AG04450 (cell line): ENCODE measurements at regions not wholly inside any gene's neighbourhood (a gene's known extent, or its start where the extent isn't known, plus 50 kb on each side); places are given as distances from the start of the nearest gene placed in this dataset.

Experiments
- CTCF ChIA-PET: fragments of 300-600, 350-600 bp; formaldehyde crosslinking; extraction: SDS; loops from one replicate; lab custom pipeline; 2022; ENCODE audit warnings: antibody characterized with exemption, inconsistent platforms; lab: Charles Lee
- POLR2A ChIA-PET: fragments of 350-600 bp; formaldehyde crosslinking; extraction: SDS; loops from one replicate; lab custom pipeline; 2021; ENCODE audit warnings: antibody characterized with exemption, inconsistent platforms; lab: Yijun Ruan, JAX
- DNase-seq: peaks from one replicate; pipeline ENCODE4 v3.0.0-alpha.2; 2011; ENCODE audit warnings: low read depth, low spot score
- H3K27ac ChIP-seq: one replicate; pipeline ENCODE4 v1.5.1; 2012; ENCODE audit warnings: low read depth, low read length, control low read depth
- H3K27me3 ChIP-seq: one replicate; pipeline ENCODE4 v1.6.0; 2012; ENCODE audit warnings: low read length; ENCODE audit not compliant: control insufficient read depth, insufficient read depth
- H3K4me3 ChIP-seq: 2 replicates; pipeline ENCODE4 v1.5.1; 2011; ENCODE audit warnings: mild to moderate bottlenecking, low read depth, low read length, control low read depth
- H3K9me3 ChIP-seq: 2 replicates; pipeline ENCODE4 v1.5.1; 2012; ENCODE audit warnings: low read length; ENCODE audit not compliant: control insufficient read depth, insufficient read depth
- CTCF ChIP-seq: IDR thresholded peaks from 2 replicates; pipeline ENCODE4 v1.5.1; 2011; ENCODE audit warnings: low read depth, low read length, control low read depth, inconsistent platforms

- POLR2A ChIA-PET, result no interaction called here
- TF ChIP-seq CTCF, result no peak
- no peak for DNase-seq
- no peaks in the 10 kb centered on the region for H3K27me3 ChIP-seq
- no peaks in the 10 kb centered on the region for H3K9me3 ChIP-seq
- no peak overlapping the region for H3K27ac ChIP-seq
- CTCF ChIA-PET, result no interaction called here
- no peak overlapping the region for H3K4me3 ChIP-seq
These were observed 1816.1 kb upstream of the LRRTM1 start for GRCh38 chr2:82120654-82121053.

- CTCF ChIA-PET, result no interaction called here
- no peaks in the 10 kb centered on the region for H3K9me3 ChIP-seq
These were observed 1815.6 kb upstream of the LRRTM1 start for GRCh38 chr2:82120115-82120514.

GRCh38 chr2:82109418-82109817 is 1804.9 kb upstream of the LRRTM1 start:
- no peak for DNase-seq
- ChIA-PET POLR2A (no interaction called here), CTCF (no interaction called here)
- no peak for TF ChIP-seq CTCF
- H3K27me3 ChIP-seq, result no peaks in the 10 kb centered on the region
- no peak overlapping the region for H3K27ac ChIP-seq
- no peak overlapping the region for H3K4me3 ChIP-seq
- H3K9me3 ChIP-seq, result no peaks in the 10 kb centered on the region

More at GRCh38 chr2:82120115-82120514, 1815.6 kb upstream of the LRRTM1 start:
- POLR2A ChIA-PET, result no interaction called here
- H3K27ac ChIP-seq, result no peak overlapping the region
- H3K4me3 ChIP-seq, result no peak overlapping the region
- H3K27me3 ChIP-seq, result no peaks in the 10 kb centered on the region
- no peak for TF ChIP-seq CTCF
- no peak for DNase-seq

GRCh38 chr2:82098617-82099016 is 1794.1 kb upstream of the LRRTM1 start:
- no peak for DNase-seq
- Histone ChIP-seq H3K9me3 (no peaks in the 10 kb centered on the region), H3K27me3 (no peaks in the 10 kb centered on the region), H3K27ac (no peak overlapping the region), H3K4me3 (no peak overlapping the region)
- ChIA-PET CTCF (no interaction called here), POLR2A (no interaction called here)
- TF ChIP-seq CTCF, result no peak

GRCh38 chr2:82089518-82089917 is 1785.0 kb upstream of the LRRTM1 start:
- H3K4me3 ChIP-seq, result no peak overlapping the region

More at GRCh38 chr2:82089518-82089917, 1785.0 kb upstream of the LRRTM1 start:
- no peak for DNase-seq
- CTCF ChIA-PET, result interaction anchor here (1.2 kb wide), 1 partner anchor 19 kb away, joined by 3 read pairs; no protein-coding TSS in a partner anchor
- Histone ChIP-seq H3K27me3 (no peaks in the 10 kb centered on the region), H3K27ac (no peak overlapping the region), H3K9me3 (no peaks in the 10 kb centered on the region)
- POLR2A ChIA-PET, result no interaction called here
- no peak for TF ChIP-seq CTCF
